Activated T-helper 1 cell treated with anti-CD3 and anti-CD28 coated beads, Interleukin-12 subunit alpha, Interleukin-12 subunit beta, Interleukin-2, Interleukin-4 antibody, amounts not matched to agents 30 ng/mL and 10 ng/mL and 1 ng/mL, durations not matched to agents 14 hours and 24 hours and 36 hours (primary cell): ENCODE measurements at regions not wholly inside any gene's neighbourhood (a gene's known extent, or its start where the extent isn't known, plus 50 kb on each side); places are given as distances from the start of the nearest gene placed in this dataset.

Experiments used
- DNase-seq: peaks from one replicate; pipeline ENCODE4 v3.0.0; 2021; ENCODE audit warnings: low spot score
- H3K27ac Mint-ChIP-seq: one replicate; pipeline ENCODE4 v1.8.0; 2021; ENCODE audit warnings: mild to moderate bottlenecking, mixed read lengths
- H3K27me3 Mint-ChIP-seq: one replicate; pipeline ENCODE4 v1.8.0; 2022; ENCODE audit warnings: mild to moderate bottlenecking, moderate library complexity, mixed read lengths; ENCODE audit not compliant: insufficient read depth
- H3K36me3 Mint-ChIP-seq: one replicate; pipeline ENCODE4 v1.8.0; 2021; ENCODE audit warnings: low read depth, mixed read lengths
- H3K4me1 Mint-ChIP-seq: one replicate; pipeline ENCODE4 v1.8.0; 2021; ENCODE audit warnings: low read depth, mixed read lengths
- H3K4me3 Mint-ChIP-seq: one replicate; pipeline ENCODE4 v1.8.0; 2021; ENCODE audit warnings: mild to moderate bottlenecking, moderate library complexity, mixed read lengths
- H3K9me3 Mint-ChIP-seq: one replicate; pipeline ENCODE4 v1.8.0; 2021; ENCODE audit warnings: mixed read lengths
- intact Hi-C: fragments of 100-400 bp; cut with micrococcal nuclease; formaldehyde crosslinking; loops from one replicate; pipeline ENCODE4 v1.15.1; 2024

- no peaks in the 10 kb centered on the region for H3K4me1 Mint-ChIP-seq
Observed at GRCh38 chr2:6654279-6654678, 211.4 kb downstream of the CMPK2 start.

GRCh38 chr2:6656633-6657032 is 209.1 kb downstream of the CMPK2 start:
- Mint-ChIP-seq H3K36me3 (no peaks in the 10 kb centered on the region), H3K9me3 (no peaks in the 10 kb centered on the region), H3K27ac (no peak overlapping the region), H3K4me1 (no peaks in the 10 kb centered on the region), H3K4me3 (no peak overlapping the region), H3K27me3 (no peaks in the 10 kb centered on the region)
- intact Hi-C loops: no loop called here
- DNase-seq: no peak

More at GRCh38 chr2:6654279-6654678, 211.4 kb downstream of the CMPK2 start:
- H3K36me3 Mint-ChIP-seq: no peaks in the 10 kb centered on the region
- no peaks in the 10 kb centered on the region for H3K27me3 Mint-ChIP-seq
- H3K27ac Mint-ChIP-seq: no peak overlapping the region
- DNase-seq: no peak
- H3K4me3 Mint-ChIP-seq: no peak overlapping the region
- no peaks in the 10 kb centered on the region for H3K9me3 Mint-ChIP-seq
- intact Hi-C loops: no loop called here

- Mint-ChIP-seq H3K9me3 (no peaks in the 10 kb centered on the region), H3K27me3 (no peaks in the 10 kb centered on the region), H3K4me3 (no peak overlapping the region), H3K4me1 (no peaks in the 10 kb centered on the region), H3K36me3 (no peaks in the 10 kb centered on the region), H3K27ac (no peak overlapping the region)
- intact Hi-C loops: no loop called here
- no peak for DNase-seq
Observed at GRCh38 chr2:6657136-6657535, 208.6 kb downstream of the CMPK2 start.

GRCh38 chr2:6657855-6658254 is 207.9 kb downstream of the CMPK2 start:
- Mint-ChIP-seq H3K4me3 (no peak overlapping the region), H3K27ac (no peak overlapping the region), H3K36me3 (no peaks in the 10 kb centered on the region), H3K9me3 (no peaks in the 10 kb centered on the region), H3K4me1 (no peaks in the 10 kb centered on the region), H3K27me3 (no peaks in the 10 kb centered on the region)
- intact Hi-C loops: no loop called here
- no peak for DNase-seq

- Mint-ChIP-seq H3K4me3 (no peak overlapping the region), H3K9me3 (no peaks in the 10 kb centered on the region), H3K27me3 (peaks cover 4% of the 10 kb centered on the region), H3K4me1 (no peaks in the 10 kb centered on the region), H3K36me3 (no peaks in the 10 kb centered on the region), H3K27ac (no peak overlapping the region)
- intact Hi-C loops: no loop called here
- no peak for DNase-seq
Observed at GRCh38 chr2:6664332-6665061, 201.2 kb downstream of the CMPK2 start.

- Mint-ChIP-seq H3K4me1 (no peaks in the 10 kb centered on the region), H3K4me3 (no peak overlapping the region), H3K27ac (no peak overlapping the region), H3K27me3 (peaks cover 4% of the 10 kb centered on the region), H3K9me3 (no peaks in the 10 kb centered on the region), H3K36me3 (no peaks in the 10 kb centered on the region)
- intact Hi-C loops: no loop called here
- no peak for DNase-seq
Observed at GRCh38 chr2:6665093-6666045, 200.3 kb downstream of the CMPK2 start.

GRCh38 chr2:6667326-6667725 is 198.4 kb downstream of the CMPK2 start:
- intact Hi-C loops: no loop called here
- no peaks in the 10 kb centered on the region for H3K4me1 Mint-ChIP-seq
- peaks cover 4% of the 10 kb centered on the region for H3K27me3 Mint-ChIP-seq
- H3K36me3 Mint-ChIP-seq: no peaks in the 10 kb centered on the region
- H3K27ac Mint-ChIP-seq: no peak overlapping the region
- no peaks in the 10 kb centered on the region for H3K9me3 Mint-ChIP-seq
- no peak for DNase-seq
- H3K4me3 Mint-ChIP-seq: no peak overlapping the region

GRCh38 chr2:6671913-6672312 is 193.8 kb downstream of the CMPK2 start:
- H3K36me3 Mint-ChIP-seq: no peaks in the 10 kb centered on the region
- no peak overlapping the region for H3K27ac Mint-ChIP-seq
- H3K4me3 Mint-ChIP-seq: no peak overlapping the region
- H3K27me3 Mint-ChIP-seq: peaks cover 2% of the 10 kb centered on the region
- no peaks in the 10 kb centered on the region for H3K4me1 Mint-ChIP-seq
- intact Hi-C loops: no loop called here
- DNase-seq: no peak
- no peaks in the 10 kb centered on the region for H3K9me3 Mint-ChIP-seq

GRCh38 chr2:6674381-6674780 is 191.3 kb downstream of the CMPK2 start:
- H3K4me3 Mint-ChIP-seq: no peak overlapping the region
- H3K4me1 Mint-ChIP-seq: no peaks in the 10 kb centered on the region
- intact Hi-C loops: no loop called here
- no peak overlapping the region for H3K27ac Mint-ChIP-seq
- no peaks in the 10 kb centered on the region for H3K9me3 Mint-ChIP-seq
- no peaks in the 10 kb centered on the region for H3K36me3 Mint-ChIP-seq
- H3K27me3 Mint-ChIP-seq: peaks cover 3% of the 10 kb centered on the region
- no peak for DNase-seq

GRCh38 chr2:6675791-6676190 is 189.9 kb downstream of the CMPK2 start:
- peaks cover 3% of the 10 kb centered on the region for H3K27me3 Mint-ChIP-seq
- no peak overlapping the region for H3K4me3 Mint-ChIP-seq
- no peaks in the 10 kb centered on the region for H3K4me1 Mint-ChIP-seq
- DNase-seq: no peak
- intact Hi-C loops: no loop called here
- H3K9me3 Mint-ChIP-seq: no peaks in the 10 kb centered on the region
- no peak overlapping the region for H3K27ac Mint-ChIP-seq
- H3K36me3 Mint-ChIP-seq: no peaks in the 10 kb centered on the region

- no peak overlapping the region for H3K27ac Mint-ChIP-seq
- peaks cover 3% of the 10 kb centered on the region for H3K27me3 Mint-ChIP-seq
- H3K36me3 Mint-ChIP-seq: no peaks in the 10 kb centered on the region
- DNase-seq: no peak
- no peak overlapping the region for H3K4me3 Mint-ChIP-seq
- H3K4me1 Mint-ChIP-seq: no peaks in the 10 kb centered on the region
- H3K9me3 Mint-ChIP-seq: no peaks in the 10 kb centered on the region
- intact Hi-C loops: no loop called here
Observed at GRCh38 chr2:6676241-6676640, 189.5 kb downstream of the CMPK2 start.

- Mint-ChIP-seq H3K27ac (no peak overlapping the region), H3K4me1 (no peaks in the 10 kb centered on the region), H3K36me3 (no peaks in the 10 kb centered on the region), H3K4me3 (no peak overlapping the region), H3K27me3 (peaks cover 3% of the 10 kb centered on the region), H3K9me3 (no peaks in the 10 kb centered on the region)
- DNase-seq: no peak
- intact Hi-C loops: no loop called here
Observed at GRCh38 chr2:6676776-6677175, 188.9 kb downstream of the CMPK2 start.

GRCh38 chr2:6679471-6679870 is 186.2 kb downstream of the CMPK2 start:
- Mint-ChIP-seq H3K36me3 (no peaks in the 10 kb centered on the region), H3K4me1 (no peaks in the 10 kb centered on the region), H3K4me3 (no peak overlapping the region), H3K27ac (no peak overlapping the region), H3K27me3 (peaks cover 3% of the 10 kb centered on the region), H3K9me3 (no peaks in the 10 kb centered on the region)
- intact Hi-C loops: no loop called here
- no peak for DNase-seq
